ENCODE measurements at regions not wholly inside any gene's neighbourhood (a gene's known extent, or its start where the extent isn't known, plus 50 kb on each side); places are given as distances from the start of the nearest gene placed in this dataset.

DNA sequence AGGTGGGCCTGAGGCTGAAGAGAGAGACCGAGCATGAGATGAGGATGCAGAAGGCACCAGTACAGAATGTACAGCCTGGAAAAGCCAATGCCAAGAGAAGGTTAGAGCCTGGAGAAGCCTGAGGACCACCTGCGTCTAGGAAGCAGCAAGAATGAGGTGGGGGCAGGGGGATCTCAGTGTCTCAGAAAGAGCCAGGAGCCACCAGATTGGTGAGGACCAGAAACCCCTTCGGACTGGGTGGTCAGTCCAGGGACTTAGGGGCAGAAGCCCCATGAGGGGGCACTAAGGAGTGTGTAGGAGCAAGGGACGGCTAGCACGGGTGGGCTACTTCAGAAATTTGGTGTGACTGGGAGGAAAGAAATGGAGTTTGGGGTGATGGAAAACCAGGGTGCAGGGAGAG lies 205.9 kb upstream of the RNF32 start:
- H3K27ac ChIP-seq = no peak overlapping the region
- no peak for TF ChIP-seq ZFX (IDR thresholded peaks at IDR 0.05)
- TF ChIP-seq, protein P1, sequence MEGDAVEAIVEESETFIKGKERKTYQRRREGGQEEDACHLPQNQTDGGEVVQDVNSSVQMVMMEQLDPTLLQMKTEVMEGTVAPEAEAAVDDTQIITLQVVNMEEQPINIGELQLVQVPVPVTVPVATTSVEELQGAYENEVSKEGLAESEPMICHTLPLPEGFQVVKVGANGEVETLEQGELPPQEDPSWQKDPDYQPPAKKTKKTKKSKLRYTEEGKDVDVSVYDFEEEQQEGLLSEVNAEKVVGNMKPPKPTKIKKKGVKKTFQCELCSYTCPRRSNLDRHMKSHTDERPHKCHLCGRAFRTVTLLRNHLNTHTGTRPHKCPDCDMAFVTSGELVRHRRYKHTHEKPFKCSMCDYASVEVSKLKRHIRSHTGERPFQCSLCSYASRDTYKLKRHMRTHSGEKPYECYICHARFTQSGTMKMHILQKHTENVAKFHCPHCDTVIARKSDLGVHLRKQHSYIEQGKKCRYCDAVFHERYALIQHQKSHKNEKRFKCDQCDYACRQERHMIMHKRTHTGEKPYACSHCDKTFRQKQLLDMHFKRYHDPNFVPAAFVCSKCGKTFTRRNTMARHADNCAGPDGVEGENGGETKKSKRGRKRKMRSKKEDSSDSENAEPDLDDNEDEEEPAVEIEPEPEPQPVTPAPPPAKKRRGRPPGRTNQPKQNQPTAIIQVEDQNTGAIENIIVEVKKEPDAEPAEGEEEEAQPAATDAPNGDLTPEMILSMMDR (conservative IDR thresholded peaks at IDR 0.05) = no peak

DNA sequence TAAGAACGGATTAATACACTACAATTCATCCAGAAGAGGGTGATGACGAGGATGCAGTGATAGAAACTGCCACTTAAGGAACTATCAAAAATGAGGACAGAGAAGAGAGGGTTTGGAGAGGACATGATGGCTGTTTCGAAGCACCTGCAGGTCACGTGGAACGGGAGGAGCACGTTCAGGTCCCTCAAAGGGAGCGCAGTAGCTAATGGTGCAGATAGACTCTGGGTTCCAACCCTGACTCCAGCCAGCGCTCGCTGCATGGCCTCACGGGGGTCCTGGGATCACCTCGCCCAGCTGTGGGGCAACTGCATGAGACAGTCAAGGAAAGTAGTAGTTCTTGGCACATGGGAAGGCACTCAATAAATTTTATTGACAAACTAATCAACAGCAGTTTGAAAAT lies 208.6 kb upstream of the RNF32 start:
- no peak for TF ChIP-seq ZFX (IDR thresholded peaks at IDR 0.05)
- TF ChIP-seq, protein P1 (conservative IDR thresholded peaks at IDR 0.05) = no peak
- no peak overlapping the region for H3K27ac ChIP-seq

DNA sequence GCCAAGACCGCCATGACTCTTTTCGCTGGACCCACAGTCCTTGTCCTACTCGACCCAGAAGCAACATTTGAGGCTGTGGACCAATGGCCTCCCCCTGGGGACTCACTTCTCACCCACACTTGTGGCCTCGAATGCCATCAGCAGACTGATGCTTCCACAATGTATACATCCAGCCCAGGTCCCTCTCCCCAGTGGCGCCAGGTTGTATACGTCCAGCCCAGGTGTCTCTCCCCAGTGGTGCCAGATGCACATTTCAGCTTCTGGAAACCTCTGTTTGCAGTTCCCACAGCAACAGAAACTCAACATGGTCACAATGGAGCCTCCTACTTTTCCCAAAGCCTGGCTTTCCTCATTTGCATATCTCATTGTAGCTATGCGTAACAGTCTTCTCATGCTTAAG lies 210.5 kb upstream of the RNF32 start:
- no peak; the same call in 1 of the 2 replicates for TF ChIP-seq ZFX (IDR thresholded peaks at IDR 0.05)
- TF ChIP-seq, protein P1 (conservative IDR thresholded peaks at IDR 0.05) = no peak
- no peak overlapping the region for H3K27ac ChIP-seq

DNA sequence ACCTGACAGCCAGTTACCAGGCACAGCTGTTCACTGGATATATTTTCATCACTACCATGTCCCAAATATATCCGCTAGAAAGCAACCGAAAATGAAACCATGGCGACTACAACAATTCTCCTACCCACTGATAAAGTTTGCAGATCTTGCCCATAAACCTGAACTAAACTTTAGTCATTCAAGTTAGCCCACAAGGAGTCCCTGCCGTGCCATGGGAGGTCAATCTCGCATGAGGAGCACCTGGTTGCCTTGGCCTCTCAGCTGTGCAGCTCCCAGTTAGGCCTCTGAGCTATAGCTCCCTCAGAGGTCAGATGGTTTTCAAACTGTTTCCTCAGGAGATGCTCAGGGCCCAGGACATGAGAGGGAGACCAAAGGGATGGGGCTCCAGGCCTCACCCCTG lies 211.1 kb upstream of the RNF32 start:
- TF ChIP-seq, protein P1 (conservative IDR thresholded peaks at IDR 0.05) = no peak
- TF ChIP-seq ZFX (IDR thresholded peaks at IDR 0.05) = no peak
- no peak overlapping the region for H3K27ac ChIP-seq

DNA sequence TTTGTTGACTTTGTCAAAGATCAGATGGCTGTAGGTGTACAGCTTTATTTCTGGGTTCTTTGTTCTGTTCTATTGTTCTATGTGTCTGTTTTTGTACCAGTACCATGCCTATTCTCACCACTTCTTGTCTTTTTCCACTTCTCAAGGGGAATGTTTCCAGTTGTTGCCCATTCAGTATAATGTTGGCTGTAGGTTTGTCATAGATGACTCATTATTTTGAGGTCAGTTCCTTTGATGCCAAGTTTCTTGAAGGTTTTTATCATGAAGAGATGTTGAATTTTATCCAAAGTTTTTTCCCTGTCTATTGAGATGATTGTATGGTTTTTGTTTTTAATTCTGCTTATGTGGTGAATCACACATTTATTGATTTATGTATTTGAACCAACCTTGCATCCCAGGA lies 216.7 kb upstream of the RNF32 start:
- H3K27ac ChIP-seq = no peak overlapping the region
- TF ChIP-seq, protein P1 (conservative IDR thresholded peaks at IDR 0.05) = no peak
- TF ChIP-seq ZFX (IDR thresholded peaks at IDR 0.05) = no peak

DNA sequence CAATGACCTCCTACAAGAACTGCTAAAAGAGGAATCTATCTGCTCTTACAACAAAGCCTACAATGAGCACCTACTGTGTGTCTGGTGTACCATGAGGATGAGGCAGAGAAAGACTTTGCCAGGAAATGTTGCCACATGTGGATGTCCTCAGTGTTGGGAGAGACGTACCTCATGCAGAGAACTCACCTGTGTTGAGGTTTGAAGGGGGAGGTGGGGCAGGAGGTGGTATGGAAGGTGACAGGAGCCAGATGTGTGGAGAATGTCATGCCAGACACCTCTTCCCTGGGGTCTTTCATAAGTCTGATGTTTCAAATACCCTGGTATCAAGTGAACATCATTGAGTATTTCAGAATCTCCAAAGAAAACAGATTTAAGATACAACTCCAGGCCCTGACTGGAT lies 220.1 kb upstream of the RNF32 start:
- TF ChIP-seq, protein P1 (conservative IDR thresholded peaks at IDR 0.05) = no peak
- TF ChIP-seq ZFX (IDR thresholded peaks at IDR 0.05) = no peak
- H3K27ac ChIP-seq = no peak overlapping the region

DNA sequence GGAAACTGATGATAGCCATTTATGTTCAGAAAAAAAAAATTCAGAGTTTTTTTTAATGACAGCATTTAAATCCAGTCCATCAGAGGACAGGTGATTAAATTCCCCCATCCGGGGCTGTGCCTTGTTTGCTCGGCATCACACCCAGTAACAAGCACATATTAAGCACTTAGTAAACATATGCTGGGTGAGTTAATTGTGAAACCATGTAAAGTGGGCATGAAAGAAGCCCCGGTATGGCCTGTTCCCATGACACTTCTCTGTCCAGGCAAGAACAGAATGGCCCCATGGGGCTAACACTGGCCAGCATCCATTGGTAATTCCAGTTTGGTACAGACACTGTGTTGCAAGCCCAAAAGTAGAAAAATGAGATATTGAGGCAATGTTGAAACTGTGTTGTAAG lies 220.8 kb upstream of the RNF32 start:
- H3K27ac ChIP-seq = no peak overlapping the region
- no peak for TF ChIP-seq ZFX (IDR thresholded peaks at IDR 0.05)
- TF ChIP-seq, protein P1 (conservative IDR thresholded peaks at IDR 0.05) = no peak

Measured in C4-2B (cell line).